Parathyroid adenoma (tissue), 2 donors: ENCODE measurements at regions not wholly inside any gene's neighbourhood (a gene's known extent, or its start where the extent isn't known, plus 50 kb on each side); places are given as distances from the start of the nearest gene placed in this dataset.

Experiments used
- H2AFZ ChIP-seq: fragments of 300-600 bp; sonication (generic); one replicate; pipeline ENCODE4 v1.7.0; 2017; ENCODE audit warnings: antibody characterized with exemption, mild to moderate bottlenecking
- H3K27ac ChIP-seq: fragments of 300-600 bp; sonication (generic); one replicate; pipeline ENCODE4 v1.7.0; 2017
- H3K27me3 ChIP-seq: fragments of 300-600 bp; sonication (generic); one replicate; pipeline ENCODE4 v1.7.0; 2017; ENCODE audit warnings: low read length; ENCODE audit not compliant: control insufficient read depth, insufficient read depth
- H3K36me3 ChIP-seq: fragments of 300-600 bp; sonication (generic); one replicate; pipeline ENCODE4 v1.7.0; 2017; ENCODE audit warnings: low read length; ENCODE audit not compliant: control insufficient read depth, insufficient read depth
- H3K4me1 ChIP-seq: fragments of 300-600 bp; sonication (generic); one replicate; pipeline ENCODE4 v1.7.0; 2017; ENCODE audit warnings: control low read depth
- H3K4me2 ChIP-seq: fragments of 300-600 bp; sonication (generic); one replicate; pipeline ENCODE4 v1.7.0; 2017; ENCODE audit warnings: low read length
- H3K4me3 ChIP-seq: fragments of 300-600 bp; sonication (generic); one replicate; pipeline ENCODE4 v1.7.0; 2017; ENCODE audit warnings: low read depth, low read length
- H3K79me2 ChIP-seq: fragments of 300-600 bp; sonication (generic); one replicate; pipeline ENCODE4 v1.7.0; 2017; ENCODE audit warnings: control low read depth
- H3K9ac ChIP-seq: fragments of 300-600 bp; sonication (generic); one replicate; pipeline ENCODE4 v1.7.0; 2017; ENCODE audit warnings: mild to moderate bottlenecking
- H3K9me3 ChIP-seq: fragments of 300-600 bp; sonication (generic); one replicate; pipeline ENCODE4 v1.7.0; 2017; ENCODE audit warnings: low read length; ENCODE audit not compliant: control insufficient read depth
- CTCF ChIP-seq: fragments of 300-600 bp; sonication (generic); IDR thresholded peaks from one replicate; pipeline ENCODE4 v1.7.0; 2017; ENCODE audit warnings: antibody characterized with exemption, mild to moderate bottlenecking
- donor health status: primary hyperparathyroidism.

- no peak overlapping the region for H3K4me3 ChIP-seq
- H3K9me3 ChIP-seq, result no peaks in the 10 kb centered on the region
- no peak overlapping the region for H3K27ac ChIP-seq
- TF ChIP-seq CTCF, result no peak
- H2AFZ ChIP-seq, result no peak overlapping the region
- H3K36me3 ChIP-seq, result no peaks in the 10 kb centered on the region
- no peak overlapping the region for H3K9ac ChIP-seq
- no peaks in the 10 kb centered on the region for H3K79me2 ChIP-seq
- no peak overlapping the region for H3K4me2 ChIP-seq
- H3K4me1 ChIP-seq, result no peaks in the 10 kb centered on the region
- no peaks in the 10 kb centered on the region for H3K27me3 ChIP-seq
Measured at GRCh38 chr13:61286148-61286745, 129.4 kb downstream of the PCDH20 start.

DNA sequence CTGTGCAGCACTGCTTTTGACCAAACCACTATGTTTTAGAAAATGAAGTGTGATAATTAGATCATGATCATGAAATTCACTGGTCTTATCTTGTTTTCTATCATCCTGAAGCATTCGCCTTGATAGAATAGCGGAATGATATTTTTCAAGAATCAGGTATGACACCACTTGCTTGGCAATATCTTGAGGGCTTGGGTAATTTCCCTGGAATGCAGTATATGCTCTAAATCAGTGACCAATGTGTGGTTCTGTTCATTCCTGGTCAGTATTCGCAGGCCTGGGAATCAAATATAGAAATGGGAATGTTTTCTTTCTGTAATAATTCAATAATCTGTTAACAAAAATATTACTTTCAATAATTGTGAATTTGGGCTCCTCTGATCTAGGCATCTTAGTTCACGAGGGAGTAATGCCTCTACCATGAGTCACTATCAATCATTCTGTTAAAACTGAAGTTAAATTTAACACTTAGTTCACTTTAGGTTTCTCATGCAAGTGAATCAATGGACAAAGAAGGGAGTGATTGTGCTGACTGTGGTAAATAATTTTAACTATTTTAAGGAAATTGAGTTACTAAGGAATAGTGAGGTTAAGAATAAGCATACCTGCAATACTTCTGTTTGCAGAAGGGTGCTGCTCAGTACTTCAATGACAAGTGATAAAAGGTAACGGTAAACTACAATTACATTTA, 137.9 kb downstream of the PCDH20 start:
- H3K36me3 ChIP-seq, result no peaks in the 10 kb centered on the region
- H2AFZ ChIP-seq, result no peak overlapping the region
- no peaks in the 10 kb centered on the region for H3K79me2 ChIP-seq
- H3K9ac ChIP-seq, result no peak overlapping the region
- TF ChIP-seq CTCF, result no peak
- no peak overlapping the region for H3K4me3 ChIP-seq
- H3K9me3 ChIP-seq, result no peaks in the 10 kb centered on the region
- H3K4me1 ChIP-seq, result no peaks in the 10 kb centered on the region
- no peaks in the 10 kb centered on the region for H3K27me3 ChIP-seq
- H3K4me2 ChIP-seq, result no peak overlapping the region
- H3K27ac ChIP-seq, result no peak overlapping the region

- no peak overlapping the region for H3K4me2 ChIP-seq
- H3K36me3 ChIP-seq, result no peaks in the 10 kb centered on the region
- no peaks in the 10 kb centered on the region for H3K79me2 ChIP-seq
- no peaks in the 10 kb centered on the region for H3K27me3 ChIP-seq
- no peaks in the 10 kb centered on the region for H3K4me1 ChIP-seq
- no peaks in the 10 kb centered on the region for H3K9me3 ChIP-seq
- no peak overlapping the region for H2AFZ ChIP-seq
- H3K9ac ChIP-seq, result no peak overlapping the region
- no peak for TF ChIP-seq CTCF
- H3K4me3 ChIP-seq, result no peak overlapping the region
- H3K27ac ChIP-seq, result no peak overlapping the region
Measured at GRCh38 chr13:61277088-61277487, 138.6 kb downstream of the PCDH20 start.

DNA sequence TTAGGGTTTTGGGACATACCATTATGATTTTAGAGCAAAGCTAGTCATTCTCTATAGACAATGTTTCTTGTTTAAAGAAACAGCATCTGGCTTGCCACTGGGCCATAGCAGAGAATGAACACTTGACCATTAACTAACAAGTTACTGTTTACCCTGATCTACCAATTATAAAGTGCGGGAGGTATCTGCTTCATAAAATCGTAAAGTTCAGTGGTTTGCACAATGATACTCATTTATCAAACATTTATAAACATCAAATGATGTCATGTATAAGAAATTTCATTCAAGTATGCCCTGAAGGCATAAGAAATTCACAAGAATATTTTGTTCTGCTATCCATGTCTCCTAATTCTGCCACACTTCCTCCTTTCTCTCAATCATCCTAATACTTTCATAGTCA, 139.2 kb downstream of the PCDH20 start:
- no peak overlapping the region for H3K4me2 ChIP-seq
- no peak overlapping the region for H2AFZ ChIP-seq
- no peaks in the 10 kb centered on the region for H3K79me2 ChIP-seq
- H3K4me1 ChIP-seq, result no peaks in the 10 kb centered on the region
- no peak overlapping the region for H3K27ac ChIP-seq
- no peak overlapping the region for H3K4me3 ChIP-seq
- no peaks in the 10 kb centered on the region for H3K36me3 ChIP-seq
- no peak for TF ChIP-seq CTCF
- H3K9ac ChIP-seq, result no peak overlapping the region
- no peaks in the 10 kb centered on the region for H3K9me3 ChIP-seq
- no peaks in the 10 kb centered on the region for H3K27me3 ChIP-seq

DNA sequence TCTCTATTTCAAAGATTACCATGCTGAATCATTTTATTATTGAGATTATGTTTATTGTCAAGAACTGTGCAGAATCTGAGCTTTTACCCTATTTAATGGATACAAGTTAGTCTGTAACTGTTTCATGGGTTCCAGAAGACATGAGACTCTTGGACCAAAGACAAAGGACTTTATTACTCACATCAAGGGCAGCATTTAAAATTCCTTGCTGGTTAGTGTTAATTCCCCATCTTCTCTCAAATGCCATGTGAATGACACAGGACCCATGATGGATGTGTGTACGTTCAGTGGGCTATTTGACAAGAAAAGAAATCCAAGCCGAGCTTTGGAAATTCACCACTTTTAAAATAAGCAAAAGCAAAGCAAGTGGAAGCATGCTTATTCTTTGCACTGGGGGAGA, 139.9 kb downstream of the PCDH20 start:
- H3K4me3 ChIP-seq, result no peak overlapping the region
- H3K9me3 ChIP-seq, result no peaks in the 10 kb centered on the region
- no peak overlapping the region for H2AFZ ChIP-seq
- no peak overlapping the region for H3K4me2 ChIP-seq
- no peak overlapping the region for H3K9ac ChIP-seq
- no peak for TF ChIP-seq CTCF
- no peaks in the 10 kb centered on the region for H3K79me2 ChIP-seq
- H3K36me3 ChIP-seq, result no peaks in the 10 kb centered on the region
- H3K27ac ChIP-seq, result no peak overlapping the region
- no peaks in the 10 kb centered on the region for H3K4me1 ChIP-seq
- no peaks in the 10 kb centered on the region for H3K27me3 ChIP-seq
